Astrocyte (in vitro differentiated cells and primary cell): ENCODE measurements at regions not wholly inside any gene's neighbourhood (a gene's known extent, or its start where the extent isn't known, plus 50 kb on each side); places are given as distances from the start of the nearest gene placed in this dataset.

Experiments
- DNase-seq: peaks from one replicate; pipeline ENCODE4 v3.0.0-alpha.2; 2010; ENCODE audit warnings: low read depth
- FAIRE-seq: peaks from 2 replicates; lab custom pipeline; 2011; peaks lifted over from hg19 to GRCh38; lab: Jason Lieb, UNC
- H2AFZ ChIP-seq: 2 replicates; pipeline ENCODE4 v1.6.0; 2012; ENCODE audit warnings: low read depth, low read length, inconsistent platforms
- H3K27ac ChIP-seq: 2 replicates; pipeline ENCODE4 v1.5.1; 2011; ENCODE audit warnings: low read depth, low read length, inconsistent platforms
- H3K27me3 ChIP-seq: 2 replicates; pipeline ENCODE4 v1.6.0; 2011; ENCODE audit warnings: low read length, inconsistent platforms; ENCODE audit not compliant: insufficient read depth
- H3K36me3 ChIP-seq: 2 replicates; pipeline ENCODE4 v1.5.1; 2011; ENCODE audit warnings: low read length, inconsistent platforms; ENCODE audit not compliant: insufficient read depth
- H3K4me1 ChIP-seq: 2 replicates; pipeline ENCODE4 v1.5.1; 2011; ENCODE audit warnings: low read length, inconsistent platforms; ENCODE audit not compliant: insufficient read depth
- H3K4me2 ChIP-seq: 2 replicates; pipeline ENCODE4 v1.6.0; 2012; ENCODE audit warnings: low read length, inconsistent platforms
- H3K4me3 ChIP-seq: 2 replicates; pipeline ENCODE4 v1.5.1; 2011; ENCODE audit warnings: low read depth, mild to moderate bottlenecking, low read length, inconsistent platforms; ENCODE audit not compliant: insufficient read depth
- H3K79me2 ChIP-seq: 2 replicates; pipeline ENCODE4 v1.6.0; 2012; ENCODE audit warnings: mild to moderate bottlenecking, low read length, inconsistent platforms; ENCODE audit not compliant: insufficient read depth
- H3K9ac ChIP-seq: 2 replicates; pipeline ENCODE4 v1.6.0; 2012; ENCODE audit warnings: mild to moderate bottlenecking, low read length, inconsistent platforms
- H3K9me3 ChIP-seq: 2 replicates; pipeline ENCODE4 v1.5.1; 2012; ENCODE audit warnings: low read depth, mild to moderate bottlenecking, low read length, inconsistent platforms; ENCODE audit not compliant: insufficient read depth
- H4K20me1 ChIP-seq: 2 replicates; pipeline ENCODE4 v1.6.0; 2012; ENCODE audit warnings: low read length, inconsistent platforms; ENCODE audit not compliant: insufficient read depth
- H3K27ac Mint-ChIP-seq: one replicate; pipeline ENCODE4 v1.8.0; 2021; ENCODE audit warnings: mild to moderate bottlenecking, mixed read lengths; ENCODE audit not compliant: unreplicated experiment
- H3K27me3 Mint-ChIP-seq: one replicate; pipeline ENCODE4 v1.8.0; 2021; ENCODE audit warnings: low read depth, mixed read lengths; ENCODE audit not compliant: unreplicated experiment
- H3K36me3 Mint-ChIP-seq: one replicate; pipeline ENCODE4 v1.8.0; 2021; ENCODE audit warnings: low read depth, mixed read lengths; ENCODE audit not compliant: unreplicated experiment
- H3K4me1 Mint-ChIP-seq: one replicate; pipeline ENCODE4 v1.8.0; 2021; ENCODE audit warnings: low read depth, mixed read lengths; ENCODE audit not compliant: unreplicated experiment
- H3K4me3 Mint-ChIP-seq: one replicate; pipeline ENCODE4 v1.8.0; 2021; ENCODE audit warnings: mild to moderate bottlenecking, moderate library complexity, mixed read lengths; ENCODE audit not compliant: unreplicated experiment
- H3K9me3 Mint-ChIP-seq: one replicate; pipeline ENCODE4 v1.8.0; 2021; ENCODE audit warnings: mild to moderate bottlenecking, mixed read lengths; ENCODE audit not compliant: unreplicated experiment
- EZH2 ChIP-seq: IDR thresholded peaks from 2 replicates; pipeline ENCODE4 v1.6.1; 2012; ENCODE audit warnings: mild to moderate bottlenecking, low read length, inconsistent platforms; ENCODE audit not compliant: insufficient read depth
- TF ChIP-seq, protein P1 (sequence below): IDR thresholded peaks from 2 replicates; pipeline ENCODE4 v1.5.1; 2011; ENCODE audit warnings: low read depth, mild to moderate bottlenecking, inconsistent platforms, low read length, moderate library complexity; ENCODE audit not compliant: insufficient read depth

- FAIRE-seq, result no peak
- no peak for DNase-seq
- no peak overlapping the region for H3K4me3 ChIP-seq
- TF ChIP-seq, protein P1, sequence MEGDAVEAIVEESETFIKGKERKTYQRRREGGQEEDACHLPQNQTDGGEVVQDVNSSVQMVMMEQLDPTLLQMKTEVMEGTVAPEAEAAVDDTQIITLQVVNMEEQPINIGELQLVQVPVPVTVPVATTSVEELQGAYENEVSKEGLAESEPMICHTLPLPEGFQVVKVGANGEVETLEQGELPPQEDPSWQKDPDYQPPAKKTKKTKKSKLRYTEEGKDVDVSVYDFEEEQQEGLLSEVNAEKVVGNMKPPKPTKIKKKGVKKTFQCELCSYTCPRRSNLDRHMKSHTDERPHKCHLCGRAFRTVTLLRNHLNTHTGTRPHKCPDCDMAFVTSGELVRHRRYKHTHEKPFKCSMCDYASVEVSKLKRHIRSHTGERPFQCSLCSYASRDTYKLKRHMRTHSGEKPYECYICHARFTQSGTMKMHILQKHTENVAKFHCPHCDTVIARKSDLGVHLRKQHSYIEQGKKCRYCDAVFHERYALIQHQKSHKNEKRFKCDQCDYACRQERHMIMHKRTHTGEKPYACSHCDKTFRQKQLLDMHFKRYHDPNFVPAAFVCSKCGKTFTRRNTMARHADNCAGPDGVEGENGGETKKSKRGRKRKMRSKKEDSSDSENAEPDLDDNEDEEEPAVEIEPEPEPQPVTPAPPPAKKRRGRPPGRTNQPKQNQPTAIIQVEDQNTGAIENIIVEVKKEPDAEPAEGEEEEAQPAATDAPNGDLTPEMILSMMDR, result no peak
- no peak for TF ChIP-seq EZH2
- H3K9me3 ChIP-seq, result peaks cover 3% of the 10 kb centered on the region
- H4K20me1 ChIP-seq, result no peaks in the 10 kb centered on the region
- no peak overlapping the region for H3K9ac ChIP-seq
- Mint-ChIP-seq H3K27ac (no peak overlapping the region), H3K4me1 (peaks cover 11% of the 10 kb centered on the region), H3K4me3 (no peak overlapping the region), H3K9me3 (peaks cover 3% of the 10 kb centered on the region), H3K36me3 (peaks cover 2% of the 10 kb centered on the region), H3K27me3 (peaks cover 48% of the 10 kb centered on the region)
- H3K36me3 ChIP-seq, result no peaks in the 10 kb centered on the region
- H3K4me2 ChIP-seq, result no peak overlapping the region
- H3K27me3 ChIP-seq, result no peaks in the 10 kb centered on the region
- no peak overlapping the region for H3K27ac ChIP-seq
- no peaks in the 10 kb centered on the region for H3K4me1 ChIP-seq
- no peaks in the 10 kb centered on the region for H3K79me2 ChIP-seq
- H2AFZ ChIP-seq, result no peak overlapping the region
Measured at GRCh38 chr13:111904701-111905608, 162.0 kb upstream of the SOX1 start.

DNA sequence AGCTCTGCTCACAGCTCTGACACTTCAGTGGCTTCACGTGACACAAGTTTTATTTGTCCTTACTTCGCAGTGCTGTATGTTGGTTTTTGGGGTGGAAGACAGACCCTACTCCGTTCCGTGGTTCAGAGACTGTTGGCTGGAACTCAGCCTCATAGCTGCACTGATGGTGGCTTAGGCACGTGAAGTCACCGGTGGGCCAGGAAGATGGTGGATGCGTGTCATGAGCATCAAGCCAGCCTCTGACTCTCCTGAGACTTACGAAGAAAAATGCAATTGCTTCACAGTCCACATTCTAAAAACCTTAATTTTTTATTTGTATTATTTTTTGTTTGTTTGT is 161.4 kb upstream of the SOX1 start:
- DNase-seq (no peak), FAIRE-seq (no peak)
- H3K79me2 ChIP-seq, result no peaks in the 10 kb centered on the region
- no peak overlapping the region for H3K9ac ChIP-seq
- no peak overlapping the region for H2AFZ ChIP-seq
- peaks cover 51% of the 10 kb centered on the region for H3K27me3 Mint-ChIP-seq
- peaks cover 3% of the 10 kb centered on the region for H3K9me3 ChIP-seq
- H3K4me1 Mint-ChIP-seq, result peaks cover 11% of the 10 kb centered on the region
- H3K27me3 ChIP-seq, result no peaks in the 10 kb centered on the region
- no peak overlapping the region for H3K27ac ChIP-seq
- H3K4me3 Mint-ChIP-seq, result no peak overlapping the region
- H3K36me3 Mint-ChIP-seq, result peaks cover 2% of the 10 kb centered on the region
- no peaks in the 10 kb centered on the region for H3K36me3 ChIP-seq
- H3K9me3 Mint-ChIP-seq, result peaks cover 4% of the 10 kb centered on the region
- TF ChIP-seq EZH2, result no peak
- TF ChIP-seq, protein P1, result no peak
- H4K20me1 ChIP-seq, result no peaks in the 10 kb centered on the region
- H3K4me3 ChIP-seq, result no peak overlapping the region
- H3K4me2 ChIP-seq, result no peak overlapping the region
- no peaks in the 10 kb centered on the region for H3K4me1 ChIP-seq
- H3K27ac Mint-ChIP-seq, result no peak overlapping the region

GRCh38 chr13:111906306-111906705 is 160.6 kb upstream of the SOX1 start:
- no peak overlapping the region for H3K4me3 Mint-ChIP-seq
- H3K36me3 Mint-ChIP-seq, result peaks cover 2% of the 10 kb centered on the region
- Histone ChIP-seq H3K27ac (no peak overlapping the region), H2AFZ (no peak overlapping the region), H3K9me3 (peaks cover 3% of the 10 kb centered on the region), H3K4me1 (no peaks in the 10 kb centered on the region), H3K4me2 (no peak overlapping the region), H3K27me3 (no peaks in the 10 kb centered on the region), H3K9ac (no peak overlapping the region), H4K20me1 (no peaks in the 10 kb centered on the region), H3K79me2 (no peaks in the 10 kb centered on the region), H3K4me3 (no peak overlapping the region), H3K36me3 (no peaks in the 10 kb centered on the region)
- TF ChIP-seq, protein P1, result no peak
- TF ChIP-seq EZH2, result no peak
- H3K4me1 Mint-ChIP-seq, result peaks cover 11% of the 10 kb centered on the region
- H3K27me3 Mint-ChIP-seq, result peaks cover 53% of the 10 kb centered on the region
- H3K27ac Mint-ChIP-seq, result no peak overlapping the region
- DNase-seq (no peak), FAIRE-seq (no peak)
- H3K9me3 Mint-ChIP-seq, result peaks cover 7% of the 10 kb centered on the region
